ENCODE measurements at regions not wholly inside any gene's neighbourhood (a gene's known extent, or its start where the extent isn't known, plus 50 kb on each side); places are given as distances from the start of the nearest gene placed in this dataset.

DNA sequence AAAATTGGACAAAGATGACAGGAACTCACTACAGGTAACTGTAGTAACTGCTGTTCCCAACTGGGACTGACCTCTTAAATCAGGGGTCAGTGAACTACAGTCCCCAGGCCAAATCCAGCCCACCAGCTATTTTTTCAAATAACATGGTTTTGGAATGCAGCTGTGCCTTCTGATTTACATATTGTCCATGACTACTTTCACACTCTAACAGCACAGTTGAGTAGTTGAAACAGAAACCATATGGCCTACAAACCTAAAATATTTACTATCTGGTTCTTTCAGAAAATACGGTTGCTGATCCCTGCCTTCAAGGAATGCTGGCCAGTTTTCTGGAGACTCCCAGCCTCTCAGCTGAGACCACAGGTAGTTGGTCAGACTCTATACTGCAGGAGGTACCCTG, 161.5 kb upstream of the PRNP start:
- no peak overlapping the region for H3K4me2 ChIP-seq
- no peak for DNase-seq
- H3K4me3 ChIP-seq (ENCODE audit: low read depth in 2 of 2, low read length in 1 of 2): no peak overlapping the region
- H3K27ac ChIP-seq (ENCODE audit: low read depth in 2 of 2, low read length in 1 of 2): no peak overlapping the region
- no peaks in the 10 kb centered on the region for H3K4me1 ChIP-seq (ENCODE audit: control insufficient read depth in 1 of 2, insufficient read depth in 2 of 2, low read depth in 1 of 2, low read length in 1 of 2)
- 71% methylated on average over 1 of the region's 1 CpG for WGBS (ENCODE audit: low lambda C conversion rate)
- H2AFZ ChIP-seq (ENCODE audit: low read depth): no peak overlapping the region
- H3K27me3 ChIP-seq (ENCODE audit: insufficient read depth): no peaks in the 10 kb centered on the region
- H3K36me3 ChIP-seq (replicated peaks in 1 of 2; ENCODE audit: control insufficient read depth in 1 of 2, insufficient read depth in 2 of 2, low read length in 1 of 2): peaks cover 0 to 3% of the 10 kb centered on the region in 2 experiments
- no peaks in the 10 kb centered on the region for H3K79me2 ChIP-seq (ENCODE audit: insufficient read depth)
- ChIA-PET POLR2A (no interaction called here), CTCF (interaction anchor here (0.6 to 1.1 kb wide), 3 partner anchors 13 to 216 kb away, joined by 3 to 4 read pairs (median 3); no protein-coding TSS in a partner anchor)
- H4K20me1 ChIP-seq (ENCODE audit: insufficient read depth): no peaks in the 10 kb centered on the region
- no peak overlapping the region for H3K9ac ChIP-seq
- peaks cover 19% of the 10 kb centered on the region for H3K9me3 ChIP-seq
- no peaks in the 10 kb centered on the region for H3K9me2 ChIP-seq
- no peaks in the 10 kb centered on the region for H3F3A ChIP-seq (replicated peaks; ENCODE audit: insufficient read depth)
- TF ChIP-seq PBX3 (IDR thresholded peaks at IDR 0.05): no peak
- TF ChIP-seq TEAD4 (IDR thresholded peaks at IDR 0.05; ENCODE audit: borderline replicate concordance, insufficient read depth): no peak
- no peak for TF ChIP-seq MEF2A (IDR thresholded peaks at IDR 0.05; ENCODE audit: borderline replicate concordance, low read depth)
- TF ChIP-seq ELF1 (IDR thresholded peaks at IDR 0.05): no peak
- TF ChIP-seq CTCF (IDR thresholded peaks at IDR 0.05): no peak
- no peak for TF ChIP-seq POLR2AphosphoS5 (IDR thresholded peaks at IDR 0.05; ENCODE audit: low read depth, low read length)
- no peak for TF ChIP-seq GABPA (IDR thresholded peaks at IDR 0.05; ENCODE audit: low read depth)
- no peak for TF ChIP-seq NRF1 (IDR thresholded peaks at IDR 0.05; ENCODE audit: low read depth, low read length)
- TF ChIP-seq NFIC (IDR thresholded peaks at IDR 0.05; ENCODE audit: borderline replicate concordance): no peak
- TF ChIP-seq, protein P1, sequence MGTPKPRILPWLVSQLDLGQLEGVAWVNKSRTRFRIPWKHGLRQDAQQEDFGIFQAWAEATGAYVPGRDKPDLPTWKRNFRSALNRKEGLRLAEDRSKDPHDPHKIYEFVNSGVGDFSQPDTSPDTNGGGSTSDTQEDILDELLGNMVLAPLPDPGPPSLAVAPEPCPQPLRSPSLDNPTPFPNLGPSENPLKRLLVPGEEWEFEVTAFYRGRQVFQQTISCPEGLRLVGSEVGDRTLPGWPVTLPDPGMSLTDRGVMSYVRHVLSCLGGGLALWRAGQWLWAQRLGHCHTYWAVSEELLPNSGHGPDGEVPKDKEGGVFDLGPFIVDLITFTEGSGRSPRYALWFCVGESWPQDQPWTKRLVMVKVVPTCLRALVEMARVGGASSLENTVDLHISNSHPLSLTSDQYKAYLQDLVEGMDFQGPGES (IDR thresholded peaks at IDR 0.05; ENCODE audit: low read depth, low read length): no peak
- TF ChIP-seq TAF1 (IDR thresholded peaks at IDR 0.05; ENCODE audit: borderline replicate concordance, low read depth, low read length): no peak
- no peak for TF ChIP-seq RCOR1 (IDR thresholded peaks at IDR 0.05; ENCODE audit: low read length)
- TF ChIP-seq EP300 (IDR thresholded peaks at IDR 0.05; ENCODE audit: borderline replicate concordance in 1 of 2, low read depth in 1 of 2, low read length in 1 of 2): no peak
- no peak for TF ChIP-seq YY1 (IDR thresholded peaks at IDR 0.05; ENCODE audit: low read depth)
- TF ChIP-seq, protein P2, sequence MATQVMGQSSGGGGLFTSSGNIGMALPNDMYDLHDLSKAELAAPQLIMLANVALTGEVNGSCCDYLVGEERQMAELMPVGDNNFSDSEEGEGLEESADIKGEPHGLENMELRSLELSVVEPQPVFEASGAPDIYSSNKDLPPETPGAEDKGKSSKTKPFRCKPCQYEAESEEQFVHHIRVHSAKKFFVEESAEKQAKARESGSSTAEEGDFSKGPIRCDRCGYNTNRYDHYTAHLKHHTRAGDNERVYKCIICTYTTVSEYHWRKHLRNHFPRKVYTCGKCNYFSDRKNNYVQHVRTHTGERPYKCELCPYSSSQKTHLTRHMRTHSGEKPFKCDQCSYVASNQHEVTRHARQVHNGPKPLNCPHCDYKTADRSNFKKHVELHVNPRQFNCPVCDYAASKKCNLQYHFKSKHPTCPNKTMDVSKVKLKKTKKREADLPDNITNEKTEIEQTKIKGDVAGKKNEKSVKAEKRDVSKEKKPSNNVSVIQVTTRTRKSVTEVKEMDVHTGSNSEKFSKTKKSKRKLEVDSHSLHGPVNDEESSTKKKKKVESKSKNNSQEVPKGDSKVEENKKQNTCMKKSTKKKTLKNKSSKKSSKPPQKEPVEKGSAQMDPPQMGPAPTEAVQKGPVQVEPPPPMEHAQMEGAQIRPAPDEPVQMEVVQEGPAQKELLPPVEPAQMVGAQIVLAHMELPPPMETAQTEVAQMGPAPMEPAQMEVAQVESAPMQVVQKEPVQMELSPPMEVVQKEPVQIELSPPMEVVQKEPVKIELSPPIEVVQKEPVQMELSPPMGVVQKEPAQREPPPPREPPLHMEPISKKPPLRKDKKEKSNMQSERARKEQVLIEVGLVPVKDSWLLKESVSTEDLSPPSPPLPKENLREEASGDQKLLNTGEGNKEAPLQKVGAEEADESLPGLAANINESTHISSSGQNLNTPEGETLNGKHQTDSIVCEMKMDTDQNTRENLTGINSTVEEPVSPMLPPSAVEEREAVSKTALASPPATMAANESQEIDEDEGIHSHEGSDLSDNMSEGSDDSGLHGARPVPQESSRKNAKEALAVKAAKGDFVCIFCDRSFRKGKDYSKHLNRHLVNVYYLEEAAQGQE (IDR thresholded peaks at IDR 0.05; ENCODE audit: low read depth, low read length): no peak
- no peak for TF ChIP-seq FOSL2 (IDR thresholded peaks at IDR 0.05; ENCODE audit: borderline replicate concordance, low read depth)
- TF ChIP-seq, protein P3, sequence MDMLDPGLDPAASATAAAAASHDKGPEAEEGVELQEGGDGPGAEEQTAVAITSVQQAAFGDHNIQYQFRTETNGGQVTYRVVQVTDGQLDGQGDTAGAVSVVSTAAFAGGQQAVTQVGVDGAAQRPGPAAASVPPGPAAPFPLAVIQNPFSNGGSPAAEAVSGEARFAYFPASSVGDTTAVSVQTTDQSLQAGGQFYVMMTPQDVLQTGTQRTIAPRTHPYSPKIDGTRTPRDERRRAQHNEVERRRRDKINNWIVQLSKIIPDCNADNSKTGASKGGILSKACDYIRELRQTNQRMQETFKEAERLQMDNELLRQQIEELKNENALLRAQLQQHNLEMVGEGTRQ (IDR thresholded peaks at IDR 0.05; ENCODE audit: borderline replicate concordance, low read depth, low read length): no peak
- no peak for TF ChIP-seq FOXJ3 (CRISPR knock-in tag; IDR thresholded peaks at IDR 0.05)
- no peak for TF ChIP-seq ZBTB33 (IDR thresholded peaks at IDR 0.05; ENCODE audit: borderline replicate concordance, low read depth)

Data from SK-N-SH (cell line).